GM12878 (cell line): ENCODE measurements at regions not wholly inside any gene's neighbourhood (a gene's known extent, or its start where the extent isn't known, plus 50 kb on each side); places are given as distances from the start of the nearest gene placed in this dataset.

Experiments
- ASH2L ChIP-seq: fragments of 300-600, 200-600 bp; sonication (generic); IDR thresholded peaks from 2 replicates; pipeline ENCODE4 v1.6.1; 2017; ENCODE audit warnings: low read depth, mild to moderate bottlenecking, borderline replicate concordance
- BCLAF1 ChIP-seq: fragments of 450-650 bp; IDR thresholded peaks from 2 replicates; pipeline ENCODE4 v1.6.1; 2017; ENCODE audit warnings: antibody characterized with exemption, mild to moderate bottlenecking, moderate library complexity
- CBX5 ChIP-seq: sonication (generic); IDR thresholded peaks from 2 replicates; pipeline ENCODE4 v1.6.1; 2016; ENCODE audit warnings: low read depth, moderate library complexity, mild to moderate bottlenecking, inconsistent platforms
- DPF2 ChIP-seq: fragments of 450-650 bp; IDR thresholded peaks from 2 replicates; pipeline ENCODE4 v1.6.1; 2017; ENCODE audit warnings: mild to moderate bottlenecking
- HDAC6 ChIP-seq: fragments of 200-600 bp; sonication (generic); IDR thresholded peaks from one replicate; pipeline ENCODE4 v1.8.0; 2017; ENCODE audit warnings: antibody characterized with exemption; ENCODE audit not compliant: unreplicated experiment
- IRF3 ChIP-seq: fragments of 450-650 bp; IDR thresholded peaks from 2 replicates; pipeline ENCODE4 v1.6.1; 2014; ENCODE audit warnings: mild to moderate bottlenecking
- JUNB ChIP-seq: IDR thresholded peaks from 2 replicates; pipeline ENCODE4 v1.6.1; 2016; ENCODE audit warnings: antibody characterized with exemption, mild to moderate bottlenecking
- POU2F2 ChIP-seq: IDR thresholded peaks from 3 replicates; pipeline ENCODE4 v1.6.1; 2011; ENCODE audit warnings: low read depth, mild to moderate bottlenecking, low read length, borderline replicate concordance
- RUNX3 ChIP-seq: IDR thresholded peaks from 2 replicates; pipeline ENCODE4 v1.6.1; 2012; ENCODE audit warnings: low read length, inconsistent platforms
- SMC3 ChIP-seq: IDR thresholded peaks from 2 replicates; pipeline ENCODE4 v1.6.1; 2011; ENCODE audit warnings: low read length, improper control_type of control experiment, borderline replicate concordance
- TCF12 ChIP-seq: IDR thresholded peaks from 2 replicates; pipeline ENCODE4 v1.6.1; 2011; ENCODE audit warnings: low read depth, mild to moderate bottlenecking, low read length
- ZBTB40 ChIP-seq: fragments of 450-650 bp; IDR thresholded peaks from 2 replicates; pipeline ENCODE4 v1.6.1; 2016; ENCODE audit warnings: mild to moderate bottlenecking, moderate library complexity, borderline replicate concordance
- TF ChIP-seq, protein P1 (sequence below): fragments of 450-650 bp; IDR thresholded peaks from 2 replicates; pipeline ENCODE4 v1.6.1; 2017; ENCODE audit warnings: mild to moderate bottlenecking, moderate library complexity
- TF ChIP-seq, protein P2 (sequence below): IDR thresholded peaks from 2 replicates; pipeline ENCODE4 v1.6.1; 2012; ENCODE audit warnings: low read depth, low read length, improper control_type of control experiment
- TF ChIP-seq, protein P3 (sequence below): IDR thresholded peaks from 2 replicates; pipeline ENCODE4 v1.6.1; 2011; ENCODE audit warnings: borderline replicate concordance, low read depth, mild to moderate bottlenecking, moderate library complexity, low read length; ENCODE audit not compliant: insufficient read depth, poor library complexity, severe bottlenecking

DNA sequence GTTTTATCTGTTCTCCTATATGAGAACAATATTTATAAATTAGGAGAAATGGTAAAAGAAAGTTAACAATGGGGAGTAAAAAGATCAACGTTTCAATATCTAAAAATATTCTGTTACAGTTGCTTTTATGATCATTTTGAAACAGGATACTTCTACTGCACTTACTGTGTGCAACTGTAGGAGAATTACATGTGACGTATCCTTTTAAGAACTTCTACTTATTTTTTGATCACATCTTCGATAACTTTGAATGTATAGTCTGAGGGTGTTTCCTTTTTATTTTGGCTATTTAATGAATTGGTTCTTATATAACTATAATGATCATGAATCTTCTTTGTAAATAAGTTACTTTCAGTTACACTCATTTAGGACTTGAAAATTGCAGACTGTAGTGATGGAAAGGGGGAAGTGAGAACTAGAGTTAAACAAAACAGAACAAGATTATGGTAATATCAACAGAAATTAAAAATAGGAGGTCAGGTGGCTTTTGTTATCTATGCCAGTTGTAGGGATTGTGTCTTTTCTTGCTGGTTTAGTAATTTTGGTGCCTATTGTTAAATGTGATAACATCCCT is 109.9 kb downstream of the MSTN start (continued):
- TF ChIP-seq IRF3, result no peak
- 0 out of 3 replicates have a peak, but pooled peaks have one; percentile 32 for TF ChIP-seq POU2F2
- TF ChIP-seq DPF2, result peak; percentile 90
- TF ChIP-seq TCF12, result no peak
- peak; percentile 70 for TF ChIP-seq RUNX3
- TF ChIP-seq SMC3, result no peak
- TF ChIP-seq JUNB, result peak; percentile 96
- TF ChIP-seq, protein P1, sequence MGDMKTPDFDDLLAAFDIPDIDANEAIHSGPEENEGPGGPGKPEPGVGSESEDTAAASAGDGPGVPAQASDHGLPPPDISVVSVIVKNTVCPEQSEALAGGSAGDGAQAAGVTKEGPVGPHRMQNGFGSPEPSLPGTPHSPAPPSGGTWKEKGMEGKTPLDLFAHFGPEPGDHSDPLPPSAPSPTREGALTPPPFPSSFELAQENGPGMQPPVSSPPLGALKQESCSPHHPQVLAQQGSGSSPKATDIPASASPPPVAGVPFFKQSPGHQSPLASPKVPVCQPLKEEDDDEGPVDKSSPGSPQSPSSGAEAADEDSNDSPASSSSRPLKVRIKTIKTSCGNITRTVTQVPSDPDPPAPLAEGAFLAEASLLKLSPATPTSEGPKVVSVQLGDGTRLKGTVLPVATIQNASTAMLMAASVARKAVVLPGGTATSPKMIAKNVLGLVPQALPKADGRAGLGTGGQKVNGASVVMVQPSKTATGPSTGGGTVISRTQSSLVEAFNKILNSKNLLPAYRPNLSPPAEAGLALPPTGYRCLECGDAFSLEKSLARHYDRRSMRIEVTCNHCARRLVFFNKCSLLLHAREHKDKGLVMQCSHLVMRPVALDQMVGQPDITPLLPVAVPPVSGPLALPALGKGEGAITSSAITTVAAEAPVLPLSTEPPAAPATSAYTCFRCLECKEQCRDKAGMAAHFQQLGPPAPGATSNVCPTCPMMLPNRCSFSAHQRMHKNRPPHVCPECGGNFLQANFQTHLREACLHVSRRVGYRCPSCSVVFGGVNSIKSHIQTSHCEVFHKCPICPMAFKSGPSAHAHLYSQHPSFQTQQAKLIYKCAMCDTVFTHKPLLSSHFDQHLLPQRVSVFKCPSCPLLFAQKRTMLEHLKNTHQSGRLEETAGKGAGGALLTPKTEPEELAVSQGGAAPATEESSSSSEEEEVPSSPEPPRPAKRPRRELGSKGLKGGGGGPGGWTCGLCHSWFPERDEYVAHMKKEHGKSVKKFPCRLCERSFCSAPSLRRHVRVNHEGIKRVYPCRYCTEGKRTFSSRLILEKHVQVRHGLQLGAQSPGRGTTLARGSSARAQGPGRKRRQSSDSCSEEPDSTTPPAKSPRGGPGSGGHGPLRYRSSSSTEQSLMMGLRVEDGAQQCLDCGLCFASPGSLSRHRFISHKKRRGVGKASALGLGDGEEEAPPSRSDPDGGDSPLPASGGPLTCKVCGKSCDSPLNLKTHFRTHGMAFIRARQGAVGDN, result no peak
- no peak for TF ChIP-seq ASH2L
- no peak for TF ChIP-seq BCLAF1
- TF ChIP-seq, protein P2, sequence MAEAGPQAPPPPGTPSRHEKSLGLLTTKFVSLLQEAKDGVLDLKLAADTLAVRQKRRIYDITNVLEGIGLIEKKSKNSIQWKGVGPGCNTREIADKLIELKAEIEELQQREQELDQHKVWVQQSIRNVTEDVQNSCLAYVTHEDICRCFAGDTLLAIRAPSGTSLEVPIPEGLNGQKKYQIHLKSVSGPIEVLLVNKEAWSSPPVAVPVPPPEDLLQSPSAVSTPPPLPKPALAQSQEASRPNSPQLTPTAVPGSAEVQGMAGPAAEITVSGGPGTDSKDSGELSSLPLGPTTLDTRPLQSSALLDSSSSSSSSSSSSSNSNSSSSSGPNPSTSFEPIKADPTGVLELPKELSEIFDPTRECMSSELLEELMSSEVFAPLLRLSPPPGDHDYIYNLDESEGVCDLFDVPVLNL, result no peak
- TF ChIP-seq CBX5, result no peak
- TF ChIP-seq, protein P3, sequence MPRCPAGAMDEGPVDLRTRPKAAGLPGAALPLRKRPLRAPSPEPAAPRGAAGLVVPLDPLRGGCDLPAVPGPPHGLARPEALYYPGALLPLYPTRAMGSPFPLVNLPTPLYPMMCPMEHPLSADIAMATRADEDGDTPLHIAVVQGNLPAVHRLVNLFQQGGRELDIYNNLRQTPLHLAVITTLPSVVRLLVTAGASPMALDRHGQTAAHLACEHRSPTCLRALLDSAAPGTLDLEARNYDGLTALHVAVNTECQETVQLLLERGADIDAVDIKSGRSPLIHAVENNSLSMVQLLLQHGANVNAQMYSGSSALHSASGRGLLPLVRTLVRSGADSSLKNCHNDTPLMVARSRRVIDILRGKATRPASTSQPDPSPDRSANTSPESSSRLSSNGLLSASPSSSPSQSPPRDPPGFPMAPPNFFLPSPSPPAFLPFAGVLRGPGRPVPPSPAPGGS, result peak; percentile 60
- no peak for TF ChIP-seq HDAC6
- TF ChIP-seq ZBTB40, result no peak; the same call in 1 of the 2 replicates
